ENCODE measurements at regions not wholly inside any gene's neighbourhood (a gene's known extent, or its start where the extent isn't known, plus 50 kb on each side); places are given as distances from the start of the nearest gene placed in this dataset.
"Not testable (repeated sequence)": the region's sequence is repeated elsewhere in the genome, so short reads cannot be mapped to it uniquely, and the experiment has no call there.

DNA sequence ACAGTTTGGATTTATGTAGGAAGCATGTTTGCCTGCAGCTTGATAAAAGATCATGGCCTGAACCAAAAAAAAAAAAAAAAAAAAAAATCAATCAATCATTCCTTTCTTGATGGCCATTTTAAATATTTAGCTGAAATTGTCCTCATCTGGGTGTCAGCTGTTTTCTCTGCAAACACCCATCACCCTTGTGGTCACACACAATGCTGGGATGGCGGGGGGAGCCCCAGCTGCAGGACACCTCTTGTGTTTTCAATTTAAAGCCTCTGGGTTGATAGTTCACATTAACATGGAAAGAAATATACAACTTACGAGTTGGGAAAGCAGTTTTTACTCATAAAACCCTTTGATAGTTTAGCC lies 160.4 kb downstream of the ZFP64 start:
- Histone ChIP-seq H3K27ac (no peak overlapping the region), H3K4me1 (no peaks in the 10 kb centered on the region), H3K4me2 (ENCODE audit: low read length) (no peak overlapping the region), H3K9ac (no peak overlapping the region), H3K9me3 (ENCODE audit: control insufficient read depth, low read length) (no peaks in the 10 kb centered on the region), H3K36me3 (ENCODE audit: control insufficient read depth, insufficient read depth, low read length) (no peaks in the 10 kb centered on the region), H3K4me3 (ENCODE audit: low read depth, low read length) (no peak overlapping the region), H3K79me2 (no peaks in the 10 kb centered on the region), H3K27me3 (ENCODE audit: control insufficient read depth, insufficient read depth, low read length) (no peaks in the 10 kb centered on the region), H2AFZ (no peak overlapping the region)
- TF ChIP-seq, protein P1, sequence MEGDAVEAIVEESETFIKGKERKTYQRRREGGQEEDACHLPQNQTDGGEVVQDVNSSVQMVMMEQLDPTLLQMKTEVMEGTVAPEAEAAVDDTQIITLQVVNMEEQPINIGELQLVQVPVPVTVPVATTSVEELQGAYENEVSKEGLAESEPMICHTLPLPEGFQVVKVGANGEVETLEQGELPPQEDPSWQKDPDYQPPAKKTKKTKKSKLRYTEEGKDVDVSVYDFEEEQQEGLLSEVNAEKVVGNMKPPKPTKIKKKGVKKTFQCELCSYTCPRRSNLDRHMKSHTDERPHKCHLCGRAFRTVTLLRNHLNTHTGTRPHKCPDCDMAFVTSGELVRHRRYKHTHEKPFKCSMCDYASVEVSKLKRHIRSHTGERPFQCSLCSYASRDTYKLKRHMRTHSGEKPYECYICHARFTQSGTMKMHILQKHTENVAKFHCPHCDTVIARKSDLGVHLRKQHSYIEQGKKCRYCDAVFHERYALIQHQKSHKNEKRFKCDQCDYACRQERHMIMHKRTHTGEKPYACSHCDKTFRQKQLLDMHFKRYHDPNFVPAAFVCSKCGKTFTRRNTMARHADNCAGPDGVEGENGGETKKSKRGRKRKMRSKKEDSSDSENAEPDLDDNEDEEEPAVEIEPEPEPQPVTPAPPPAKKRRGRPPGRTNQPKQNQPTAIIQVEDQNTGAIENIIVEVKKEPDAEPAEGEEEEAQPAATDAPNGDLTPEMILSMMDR (IDR thresholded peaks at IDR 0.05) = no peak

- not testable (repeated sequence) for H3K9me3 ChIP-seq (ENCODE audit: control insufficient read depth, low read length); H3K27ac ChIP-seq; H3K79me2 ChIP-seq; H3K4me1 ChIP-seq; H3K9ac ChIP-seq; H3K4me2 ChIP-seq (ENCODE audit: low read length); H2AFZ ChIP-seq; H3K27me3 ChIP-seq (ENCODE audit: control insufficient read depth, insufficient read depth, low read length); H3K4me3 ChIP-seq (ENCODE audit: low read depth, low read length); H3K36me3 ChIP-seq (ENCODE audit: control insufficient read depth, insufficient read depth, low read length)
Measured at GRCh38 chr20:52029129-52029528, 162.4 kb downstream of the ZFP64 start.

DNA sequence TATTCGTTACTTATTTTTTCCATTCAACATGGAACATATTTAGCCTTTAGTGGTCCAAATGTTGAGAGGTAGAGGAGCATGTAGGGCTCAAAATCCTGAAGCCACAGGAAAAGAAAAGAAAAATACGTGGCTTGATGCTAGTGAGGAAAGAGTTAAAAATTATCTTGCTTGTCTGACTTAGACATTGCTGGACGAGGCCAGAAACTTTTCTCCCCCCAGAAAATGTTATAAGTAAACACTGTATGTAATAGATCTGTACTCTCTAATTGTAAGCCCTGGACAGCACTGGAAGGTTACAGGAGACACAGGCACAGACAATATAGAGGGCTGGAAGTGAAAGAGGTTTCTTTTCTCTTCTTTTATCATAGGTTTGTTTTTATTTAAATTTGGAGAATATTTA lies 165.6 kb downstream of the ZFP64 start:
- Histone ChIP-seq H3K9ac (no peak overlapping the region), H3K4me1 (no peaks in the 10 kb centered on the region), H3K36me3 (ENCODE audit: control insufficient read depth, insufficient read depth, low read length) (no peaks in the 10 kb centered on the region), H3K4me2 (ENCODE audit: low read length) (no peak overlapping the region), H3K4me3 (ENCODE audit: low read depth, low read length) (no peak overlapping the region), H2AFZ (no peak overlapping the region), H3K79me2 (no peaks in the 10 kb centered on the region), H3K27ac (no peak overlapping the region), H3K27me3 (ENCODE audit: control insufficient read depth, insufficient read depth, low read length) (no peaks in the 10 kb centered on the region), H3K9me3 (ENCODE audit: control insufficient read depth, low read length) (no peaks in the 10 kb centered on the region)
- TF ChIP-seq, protein P1 (IDR thresholded peaks at IDR 0.05) = no peak

DNA sequence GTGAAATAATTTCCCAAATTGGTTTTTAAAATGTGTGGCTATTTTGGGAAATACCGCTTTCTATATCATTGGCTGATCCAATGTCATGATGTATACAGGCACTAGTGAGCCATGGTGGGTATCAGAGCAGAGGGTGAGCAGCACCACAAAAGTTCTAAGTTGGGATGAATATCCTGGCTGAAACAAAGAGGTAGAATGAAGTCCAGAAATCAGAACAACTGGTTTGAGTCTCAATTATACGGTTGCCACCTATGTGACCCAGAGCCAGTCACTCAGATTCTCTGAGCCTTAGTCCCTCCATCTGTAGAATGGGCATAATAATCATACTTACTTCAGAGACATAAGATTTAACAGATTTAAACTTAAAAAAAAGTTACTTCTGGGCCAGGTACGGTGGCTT lies 172.3 kb downstream of the ZFP64 start:
- no peaks in the 10 kb centered on the region for H3K79me2 ChIP-seq
- H3K9ac ChIP-seq = no peak overlapping the region
- no peak overlapping the region for H3K4me2 ChIP-seq (ENCODE audit: low read length)
- H2AFZ ChIP-seq = no peak overlapping the region
- TF ChIP-seq, protein P1 (IDR thresholded peaks at IDR 0.05) = no peak
- H3K4me3 ChIP-seq (ENCODE audit: low read depth, low read length) = no peak overlapping the region
- no peak overlapping the region for H3K27ac ChIP-seq
- H3K36me3 ChIP-seq (ENCODE audit: control insufficient read depth, insufficient read depth, low read length) = no peaks in the 10 kb centered on the region
- H3K4me1 ChIP-seq = no peaks in the 10 kb centered on the region
- no peaks in the 10 kb centered on the region for H3K27me3 ChIP-seq (ENCODE audit: control insufficient read depth, insufficient read depth, low read length)
- H3K9me3 ChIP-seq (ENCODE audit: control insufficient read depth, low read length) = no peaks in the 10 kb centered on the region

DNA sequence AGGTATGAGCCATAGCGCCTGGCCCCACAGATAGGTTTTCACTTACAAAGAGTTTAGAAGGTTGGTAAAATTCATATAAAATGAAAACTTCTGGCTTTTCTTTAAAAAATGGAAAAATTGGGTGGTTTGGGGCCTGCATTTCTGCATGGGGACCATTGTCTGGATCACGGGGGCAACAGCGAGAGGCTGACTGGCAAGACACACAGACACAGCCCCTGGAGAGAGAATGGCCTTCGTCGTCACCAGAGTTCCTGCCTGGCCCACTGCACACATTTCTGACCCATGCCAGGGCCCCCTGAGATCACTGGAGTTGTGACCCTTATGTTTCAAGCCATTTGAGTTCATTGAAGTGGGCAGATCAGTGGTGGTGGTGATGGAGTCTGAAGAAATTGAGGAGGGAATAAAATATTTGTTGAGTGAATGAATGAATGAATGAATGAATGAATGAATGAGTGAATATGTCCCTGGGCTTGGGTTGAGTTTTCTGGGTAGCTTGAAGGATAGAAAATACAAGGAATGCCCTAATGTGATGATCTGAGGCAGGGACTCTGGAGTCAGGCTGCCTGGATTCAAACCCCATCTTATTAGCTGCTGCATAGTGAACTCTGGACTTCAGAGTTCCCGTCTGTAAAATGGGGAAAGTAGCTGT lies 173.8 kb downstream of the ZFP64 start:
- no peaks in the 10 kb centered on the region for H3K36me3 ChIP-seq (ENCODE audit: control insufficient read depth, insufficient read depth, low read length)
- no peaks in the 10 kb centered on the region for H3K79me2 ChIP-seq
- no peak overlapping the region for H3K4me2 ChIP-seq (ENCODE audit: low read length)
- no peaks in the 10 kb centered on the region for H3K4me1 ChIP-seq
- H3K9me3 ChIP-seq (ENCODE audit: control insufficient read depth, low read length) = no peaks in the 10 kb centered on the region
- no peak overlapping the region for H3K27ac ChIP-seq
- no peaks in the 10 kb centered on the region for H3K27me3 ChIP-seq (ENCODE audit: control insufficient read depth, insufficient read depth, low read length)
- TF ChIP-seq, protein P1 (IDR thresholded peaks at IDR 0.05) = no peak
- no peak overlapping the region for H3K4me3 ChIP-seq (ENCODE audit: low read depth, low read length)
- no peak overlapping the region for H3K9ac ChIP-seq
- no peak overlapping the region for H2AFZ ChIP-seq
